HCT116 (cell line): ENCODE measurements at regions not wholly inside any gene's neighbourhood (a gene's known extent, or its start where the extent isn't known, plus 50 kb on each side); places are given as distances from the start of the nearest gene placed in this dataset.

Source experiments
- ATAC-seq: fragments of 200-7000 bp; cut with Tn5 transposase; 2 replicates; pipeline ENCODE4 v1.9.1; 2020; ENCODE audit warnings: mild to moderate bottlenecking, moderate library complexity
- BruUV-seq: library from RNA; stranded (reverse); fragments of 400-500 nt; replicated peaks from 2 replicates; lab custom pipeline; 2021; lab: Mats Ljungman, UMichigan
- CTCF ChIA-PET: fragments of 300-600 bp; sonication (Branson Sonifier 250); formaldehyde crosslinking; loops from one replicate; lab custom pipeline; 2021; ENCODE audit warnings: antibody characterized with exemption; lab: Charles Lee
- POLR2A ChIA-PET: fragments of 300-600, 350-600 bp; sonication (Branson Sonifier 250); formaldehyde crosslinking; loops from one replicate; lab custom pipeline; 2021; ENCODE audit warnings: antibody characterized with exemption; lab: Charles Lee
- RAD21 ChIA-PET, 2 experiments: fragments of 300-600 bp; sonication (Branson Sonifier 250); formaldehyde crosslinking; loops; one replicate each; lab custom pipeline; 2023; ENCODE audit warnings: low total read pairs in 2 of 2; ENCODE audit not compliant: uncharacterized antibody in 2 of 2, unreplicated experiment in 2 of 2, low non-redundant PET in 1 of 2; lab: Charles Lee
- DNase-seq: peaks from one replicate; pipeline ENCODE4 v3.0.0-alpha.2; 2010; ENCODE audit warnings: low read depth, low spot score
- H2AFZ ChIP-seq: fragments of 200-600 bp; shearing (Covaris generic), sonication (generic); 2 replicates; pipeline ENCODE4 v1.6.1; 2017; ENCODE audit warnings: low read depth, mixed run types, mixed read lengths, antibody characterized with exemption, low read length; ENCODE audit not compliant: poor library complexity, severe bottlenecking
- H3K27ac ChIP-seq: 2 replicates; pipeline ENCODE4 v1.5.1; 2012; ENCODE audit warnings: low read depth, low read length
- H3K27me3 ChIP-seq: fragments of 200-600 bp; sonication (generic); 2 replicates; pipeline ENCODE4 v1.6.1; 2016; ENCODE audit warnings: mixed run types, low read length, mixed read lengths; ENCODE audit not compliant: insufficient read depth
- H3K36me3 ChIP-seq, 2 experiments: fragments of 200-500 bp in 1 of 2; fragments of 200-600 bp in 1 of 2; sonication (Bioruptor generic) in 1 of 2; sonication (generic) in 1 of 2; 2 replicates each; pipeline versions ENCODE4 v1.5.1 to v1.6.1; 2014 to 2016; ENCODE audit warnings: low read length in 2 of 2, inconsistent platforms in 1 of 2, mixed read lengths in 1 of 2, mixed run types in 1 of 2; ENCODE audit not compliant: insufficient read depth in 2 of 2, control insufficient read depth in 1 of 2
- H3K4me1 ChIP-seq, 2 experiments: fragments of 200-600 bp in 1 of 2; sonication (generic) in 1 of 2; 2 replicates each; pipeline versions ENCODE4 v1.5.1 to v1.6.1; 2012 to 2017; ENCODE audit warnings: low read length in 2 of 2, inconsistent platforms in 1 of 2, mild to moderate bottlenecking in 1 of 2, mixed read lengths in 1 of 2, mixed run types in 1 of 2, moderate library complexity in 1 of 2; ENCODE audit not compliant: insufficient read depth in 2 of 2, control insufficient read depth in 1 of 2
- H3K4me2 ChIP-seq: fragments of 200-600 bp; sonication (generic); 2 replicates; pipeline ENCODE4 v1.6.1; 2017; ENCODE audit warnings: mixed run types, low read length, mixed read lengths
- H3K4me3 ChIP-seq, 2 experiments: fragments of 200-600 bp in 1 of 2; sonication (generic) in 1 of 2; replicated peaks in 1 of 2; 2 replicates each; pipeline ENCODE4 v1.5.1; 2011 to 2016; ENCODE audit warnings: low read length in 2 of 2, control low read depth in 1 of 2, low read depth in 1 of 2, mild to moderate bottlenecking in 1 of 2, mixed read lengths in 1 of 2, mixed run types in 1 of 2
- H3K79me2 ChIP-seq: fragments of 200-600 bp; sonication (generic); 2 replicates; pipeline ENCODE4 v1.6.1; 2017; ENCODE audit warnings: mild to moderate bottlenecking, mixed run types, low read length, moderate library complexity, mixed read lengths; ENCODE audit not compliant: insufficient read depth
- H3K9ac ChIP-seq: fragments of 200-600 bp; sonication (generic); 2 replicates; pipeline ENCODE4 v1.6.1; 2016; ENCODE audit warnings: low read length, mixed read lengths
- H3K9me2 ChIP-seq: fragments of 200-600 bp; sonication (generic), shearing (Covaris generic); 2 replicates; pipeline ENCODE4 v1.6.1; 2017; ENCODE audit warnings: mixed run types, mild to moderate bottlenecking, moderate library complexity; ENCODE audit not compliant: insufficient read depth
- H3K9me3 ChIP-seq, 2 experiments: fragments of 200-500 bp in 1 of 2; fragments of 200-600 bp in 1 of 2; sonication (Bioruptor generic) in 1 of 2; sonication (generic) in 1 of 2; 2 replicates each; pipeline ENCODE4 v1.6.1; 2014 to 2017; ENCODE audit warnings: low read length in 2 of 2, mixed read lengths in 2 of 2, inconsistent platforms in 1 of 2, low read depth in 1 of 2, mild to moderate bottlenecking in 1 of 2, mixed run types in 1 of 2, moderate library complexity in 1 of 2; ENCODE audit not compliant: control insufficient read depth in 1 of 2, insufficient read depth in 1 of 2
- H4K20me1 ChIP-seq: fragments of 200-600 bp; sonication (generic), shearing (Covaris generic); 2 replicates; pipeline ENCODE4 v1.6.1; 2017; ENCODE audit warnings: mixed run types, mild to moderate bottlenecking, moderate library complexity; ENCODE audit not compliant: insufficient read depth
- EGR1 ChIP-seq: IDR thresholded peaks from 2 replicates; pipeline ENCODE4 v1.6.1; 2012; ENCODE audit warnings: low read depth
- EZH2phosphoT487 ChIP-seq: fragments of 200-600 bp; IDR thresholded peaks from 2 replicates; pipeline ENCODE4 v1.6.1; 2018; ENCODE audit warnings: antibody characterized with exemption, borderline replicate concordance
- FOSL1 ChIP-seq: IDR thresholded peaks from 2 replicates; pipeline ENCODE4 v1.6.1; 2012; ENCODE audit warnings: low read depth
- POLR2AphosphoS5 ChIP-seq: IDR thresholded peaks from 2 replicates; pipeline ENCODE4 v1.6.1; 2011; ENCODE audit warnings: mild to moderate bottlenecking, low read depth, low read length, moderate library complexity
- SP1 ChIP-seq: IDR thresholded peaks from 2 replicates; pipeline ENCODE4 v1.6.1; 2012; ENCODE audit warnings: low read depth
- SRF ChIP-seq: IDR thresholded peaks from 2 replicates; pipeline ENCODE4 v1.6.1; 2012; ENCODE audit warnings: low read depth
- TCF7L2 ChIP-seq: IDR thresholded peaks from 2 replicates; pipeline ENCODE4 v1.7.0; 2011; ENCODE audit warnings: borderline replicate concordance, inconsistent platforms; ENCODE audit not compliant: insufficient read depth, insufficient read length; ENCODE audit errors: extremely low read depth
- ZNF274 ChIP-seq: fragments of 200-500 bp; sonication (Bioruptor generic); IDR thresholded peaks from 2 replicates; pipeline ENCODE4 v1.6.1; 2014; ENCODE audit warnings: mild to moderate bottlenecking, low read depth, low read length, inconsistent platforms
- intact Hi-C: fragments of 100-400 bp; cut with micrococcal nuclease; formaldehyde crosslinking; loops from 2 replicates; pipeline ENCODE4 v1.10.0; 2022
- TF ChIP-seq, protein P1 (sequence below): IDR thresholded peaks from 2 replicates; pipeline ENCODE4 v1.6.1; 2012; ENCODE audit warnings: low read depth
- TF ChIP-seq, protein P2 (sequence below): IDR thresholded peaks from 2 replicates; pipeline ENCODE4 v1.6.1; 2012
- TF ChIP-seq, protein P3 (sequence below): IDR thresholded peaks from 2 replicates; pipeline ENCODE4 v1.6.1; 2012

DNA sequence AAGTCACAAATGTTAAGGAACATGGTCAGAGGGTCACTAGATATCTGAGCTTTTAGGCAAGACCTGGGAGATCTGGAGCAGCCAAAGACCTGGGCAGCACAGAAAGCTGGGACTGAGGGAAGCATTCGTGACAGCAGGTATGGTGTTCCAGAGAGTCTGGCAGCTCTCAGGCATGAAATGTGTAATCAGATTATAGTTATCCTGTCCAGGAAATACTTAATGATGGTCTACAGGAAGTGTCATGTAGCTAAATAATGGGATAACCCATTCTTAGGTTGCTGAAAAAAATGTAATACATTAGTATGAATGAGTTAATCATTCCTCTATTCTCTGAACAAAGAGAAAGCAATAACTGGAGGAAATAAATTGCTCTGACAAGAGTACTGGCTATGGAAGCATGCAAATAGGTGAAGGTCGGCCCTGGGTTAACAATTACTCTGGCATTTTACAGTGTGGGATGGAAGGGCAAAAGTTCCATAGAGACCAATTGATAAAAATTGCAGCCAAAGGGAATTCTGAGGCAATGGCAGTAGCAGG, 740.5 kb downstream of the CBLN4 start:
- no TSS peak for BruUV-seq
- H3K9ac ChIP-seq = no peak overlapping the region
- no peak overlapping the region for H2AFZ ChIP-seq
- no peak overlapping the region for H3K4me3 ChIP-seq
- ATAC-seq (no peak), DNase-seq (no peak)
- H3K9me2 ChIP-seq = no peaks in the 10 kb centered on the region
- H3K79me2 ChIP-seq = no peaks in the 10 kb centered on the region
- no peak overlapping the region for H3K27ac ChIP-seq
- H3K4me2 ChIP-seq = no peak overlapping the region
- intact Hi-C loops = no loop called here
- H3K4me1 ChIP-seq = no peaks in the 10 kb centered on the region
- peaks cover 3 to 28% of the 10 kb centered on the region in 2 experiments; a peak in 3 of 4 replicates for H3K9me3 ChIP-seq
- no peaks in the 10 kb centered on the region for H4K20me1 ChIP-seq
- TF ChIP-seq ZNF274 = no peak
- TF ChIP-seq, protein P1, sequence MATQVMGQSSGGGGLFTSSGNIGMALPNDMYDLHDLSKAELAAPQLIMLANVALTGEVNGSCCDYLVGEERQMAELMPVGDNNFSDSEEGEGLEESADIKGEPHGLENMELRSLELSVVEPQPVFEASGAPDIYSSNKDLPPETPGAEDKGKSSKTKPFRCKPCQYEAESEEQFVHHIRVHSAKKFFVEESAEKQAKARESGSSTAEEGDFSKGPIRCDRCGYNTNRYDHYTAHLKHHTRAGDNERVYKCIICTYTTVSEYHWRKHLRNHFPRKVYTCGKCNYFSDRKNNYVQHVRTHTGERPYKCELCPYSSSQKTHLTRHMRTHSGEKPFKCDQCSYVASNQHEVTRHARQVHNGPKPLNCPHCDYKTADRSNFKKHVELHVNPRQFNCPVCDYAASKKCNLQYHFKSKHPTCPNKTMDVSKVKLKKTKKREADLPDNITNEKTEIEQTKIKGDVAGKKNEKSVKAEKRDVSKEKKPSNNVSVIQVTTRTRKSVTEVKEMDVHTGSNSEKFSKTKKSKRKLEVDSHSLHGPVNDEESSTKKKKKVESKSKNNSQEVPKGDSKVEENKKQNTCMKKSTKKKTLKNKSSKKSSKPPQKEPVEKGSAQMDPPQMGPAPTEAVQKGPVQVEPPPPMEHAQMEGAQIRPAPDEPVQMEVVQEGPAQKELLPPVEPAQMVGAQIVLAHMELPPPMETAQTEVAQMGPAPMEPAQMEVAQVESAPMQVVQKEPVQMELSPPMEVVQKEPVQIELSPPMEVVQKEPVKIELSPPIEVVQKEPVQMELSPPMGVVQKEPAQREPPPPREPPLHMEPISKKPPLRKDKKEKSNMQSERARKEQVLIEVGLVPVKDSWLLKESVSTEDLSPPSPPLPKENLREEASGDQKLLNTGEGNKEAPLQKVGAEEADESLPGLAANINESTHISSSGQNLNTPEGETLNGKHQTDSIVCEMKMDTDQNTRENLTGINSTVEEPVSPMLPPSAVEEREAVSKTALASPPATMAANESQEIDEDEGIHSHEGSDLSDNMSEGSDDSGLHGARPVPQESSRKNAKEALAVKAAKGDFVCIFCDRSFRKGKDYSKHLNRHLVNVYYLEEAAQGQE = no peak
- TF ChIP-seq POLR2AphosphoS5 = no peak
- TF ChIP-seq, protein P2, sequence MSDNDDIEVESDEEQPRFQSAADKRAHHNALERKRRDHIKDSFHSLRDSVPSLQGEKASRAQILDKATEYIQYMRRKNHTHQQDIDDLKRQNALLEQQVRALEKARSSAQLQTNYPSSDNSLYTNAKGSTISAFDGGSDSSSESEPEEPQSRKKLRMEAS = no peak
- H3K36me3 ChIP-seq = no peaks in the 10 kb centered on the region
- POLR2A ChIA-PET = no interaction called here
- RAD21 ChIA-PET = no interaction called here
- H3K27me3 ChIP-seq = no peaks in the 10 kb centered on the region
- CTCF ChIA-PET = no interaction called here

DNA sequence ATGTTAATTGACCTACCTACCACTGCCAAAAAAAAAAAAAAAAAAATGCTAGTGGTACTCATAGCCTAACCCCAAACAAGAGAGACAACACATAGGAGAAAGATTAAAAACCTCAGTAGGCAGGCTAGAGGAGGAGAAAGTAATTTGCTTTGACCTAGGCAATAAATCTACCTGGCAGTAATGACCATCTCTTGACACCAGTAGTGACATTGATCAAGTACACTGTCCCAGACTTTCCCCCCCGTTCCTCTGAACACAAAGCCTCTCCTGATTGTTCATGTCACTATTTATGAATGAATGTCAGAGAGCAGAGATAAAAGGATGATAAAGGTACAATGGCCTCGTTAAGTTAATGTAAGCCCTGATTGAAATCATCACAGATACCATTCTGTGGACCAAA, 746.8 kb downstream of the CBLN4 start:
- no peaks in the 10 kb centered on the region for H3K9me2 ChIP-seq
- no peak overlapping the region for H3K9ac ChIP-seq
- no peak overlapping the region for H3K4me3 ChIP-seq
- TF ChIP-seq FOSL1 (no peak), SRF (no peak), EGR1 (no peak), TCF7L2 (no peak), ZNF274 (no peak), EZH2phosphoT487 (no peak), SP1 (no peak)
- TF ChIP-seq, protein P3, sequence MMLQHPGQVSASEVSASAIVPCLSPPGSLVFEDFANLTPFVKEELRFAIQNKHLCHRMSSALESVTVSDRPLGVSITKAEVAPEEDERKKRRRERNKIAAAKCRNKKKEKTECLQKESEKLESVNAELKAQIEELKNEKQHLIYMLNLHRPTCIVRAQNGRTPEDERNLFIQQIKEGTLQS = no peak
- TF ChIP-seq, protein P1 = no peak
- H3K9me3 ChIP-seq = peaks cover 0 to 11% of the 10 kb centered on the region in 2 experiments; a peak in 2 of 4 replicates
- ChIA-PET POLR2A (no interaction called here), RAD21 (no interaction called here), CTCF (no interaction called here)
- DNase-seq = no peak
- H3K4me1 ChIP-seq = no peaks in the 10 kb centered on the region
- no TSS peak for BruUV-seq
- H3K27ac ChIP-seq = no peak overlapping the region
- no peaks in the 10 kb centered on the region for H3K27me3 ChIP-seq
- intact Hi-C loops = no loop called here
- no peak overlapping the region for H3K4me2 ChIP-seq
- H3K36me3 ChIP-seq = no peaks in the 10 kb centered on the region
- H2AFZ ChIP-seq = no peak overlapping the region
- H3K79me2 ChIP-seq = no peaks in the 10 kb centered on the region
- ATAC-seq = no peak
- no peaks in the 10 kb centered on the region for H4K20me1 ChIP-seq
